ENCODE measurements at regions not wholly inside any gene's neighbourhood (a gene's known extent, or its start where the extent isn't known, plus 50 kb on each side); places are given as distances from the start of the nearest gene placed in this dataset.

GRCh38 chr16:86708431-86708830 lies 130.1 kb downstream of the FOXL1 start:
- TF ChIP-seq EZH2 (IDR thresholded peaks at IDR 0.05; ENCODE audit: borderline replicate concordance, low read depth, low read length, poor library complexity, severe bottlenecking) = no peak
- no peak for TF ChIP-seq CTCF (conservative IDR thresholded peaks at IDR 0.05; ENCODE audit: low read depth, low read length)
